H9 (cell line): ENCODE measurements at regions not wholly inside any gene's neighbourhood (a gene's known extent, or its start where the extent isn't known, plus 50 kb on each side); places are given as distances from the start of the nearest gene placed in this dataset.

Experiments used
- DNase-seq: peaks from one replicate; pipeline ENCODE4 v3.0.0-alpha.2; 2017
- H2AFZ ChIP-seq: one replicate; pipeline ENCODE4 v1.6.1; 2013; ENCODE audit warnings: mild to moderate bottlenecking, low read length, control low read depth, moderate library complexity
- H2AK5ac ChIP-seq: 2 replicates; pipeline ENCODE4 v1.6.1; 2013; ENCODE audit warnings: low read length, control low read depth, mixed read lengths; ENCODE audit not compliant: insufficient read length
- H2BK120ac ChIP-seq: one replicate; pipeline ENCODE4 v1.6.1; 2013; ENCODE audit warnings: low read depth, mild to moderate bottlenecking, low read length, control low read depth, inconsistent platforms; ENCODE audit not compliant: poor library complexity, severe bottlenecking
- H2BK12ac ChIP-seq: 2 replicates; pipeline ENCODE4 v1.6.1; 2013; ENCODE audit warnings: low read length, control low read depth, mixed read lengths, low read depth; ENCODE audit not compliant: insufficient read length
- H2BK15ac ChIP-seq: 2 replicates; pipeline ENCODE4 v1.6.1; 2013; ENCODE audit warnings: low read depth, low read length, control low read depth
- H2BK20ac ChIP-seq: one replicate; pipeline ENCODE4 v1.6.1; 2013; ENCODE audit warnings: low read depth, mild to moderate bottlenecking, low read length, control low read depth, inconsistent platforms; ENCODE audit not compliant: poor library complexity, severe bottlenecking
- H2BK5ac ChIP-seq: 2 replicates; pipeline ENCODE4 v1.6.1; 2013; ENCODE audit warnings: low read length, control low read depth, mixed read lengths; ENCODE audit not compliant: insufficient read length
- H3K14ac ChIP-seq: 2 replicates; pipeline ENCODE4 v1.6.1; 2013; ENCODE audit warnings: low read length, control low read depth; ENCODE audit not compliant: insufficient read depth
- H3K18ac ChIP-seq: 2 replicates; pipeline ENCODE4 v1.6.1; 2013; ENCODE audit warnings: low read depth, mild to moderate bottlenecking, mixed read lengths, low read length, control low read depth; ENCODE audit not compliant: insufficient read length
- H3K23ac ChIP-seq: 2 replicates; pipeline ENCODE4 v1.6.1; 2013; ENCODE audit warnings: low read length, control low read depth, mixed read lengths, low read depth; ENCODE audit not compliant: insufficient read length
- H3K23me2 ChIP-seq: 2 replicates; pipeline ENCODE4 v1.6.1; 2013; ENCODE audit warnings: low read depth, mild to moderate bottlenecking, mixed read lengths, low read length, control low read depth; ENCODE audit not compliant: insufficient read length, poor library complexity, severe bottlenecking
- H3K27ac ChIP-seq: 2 replicates; pipeline ENCODE4 v1.5.1; 2013; ENCODE audit warnings: low read length, control low read depth, mixed read lengths, low read depth; ENCODE audit not compliant: insufficient read length
- H3K27me3 ChIP-seq: 2 replicates; pipeline ENCODE4 v1.6.1; 2013; ENCODE audit warnings: low read length, control low read depth, inconsistent platforms; ENCODE audit not compliant: insufficient read depth
- H3K4ac ChIP-seq: 2 replicates; pipeline ENCODE4 v1.6.1; 2013; ENCODE audit warnings: low read depth, mild to moderate bottlenecking, control low read depth, inconsistent platforms, low read length, moderate library complexity
- H3K4me1 ChIP-seq: 2 replicates; pipeline ENCODE4 v1.6.1; 2013; ENCODE audit warnings: low read length, control low read depth, inconsistent platforms; ENCODE audit not compliant: insufficient read depth
- H3K4me2 ChIP-seq: 2 replicates; pipeline ENCODE4 v1.6.1; 2013; ENCODE audit warnings: low read length, control low read depth, mixed read lengths; ENCODE audit not compliant: insufficient read length, insufficient read depth
- H3K56ac ChIP-seq: 2 replicates; pipeline ENCODE4 v1.6.1; 2013; ENCODE audit warnings: low read depth, mild to moderate bottlenecking, mixed read lengths, low read length, control low read depth; ENCODE audit not compliant: insufficient read length
- H3K79me1 ChIP-seq: 2 replicates; pipeline ENCODE4 v1.6.1; 2013; ENCODE audit warnings: low read depth, mild to moderate bottlenecking, moderate library complexity, low read length, control low read depth, inconsistent platforms; ENCODE audit not compliant: insufficient read depth, poor library complexity, severe bottlenecking
- H3K79me2 ChIP-seq: 2 replicates; pipeline ENCODE4 v1.6.1; 2013; ENCODE audit warnings: low read length, control low read depth, inconsistent platforms; ENCODE audit not compliant: insufficient read depth
- H3K9ac ChIP-seq: 2 replicates; pipeline ENCODE4 v1.6.1; 2013; ENCODE audit warnings: low read length, control low read depth, mixed read lengths; ENCODE audit not compliant: insufficient read length; ENCODE audit errors: extremely low read depth
- H3K9me3 ChIP-seq: one replicate; pipeline ENCODE4 v1.6.1; 2013; ENCODE audit warnings: low read depth, low read length, inconsistent platforms; ENCODE audit not compliant: control insufficient read depth
- H3T11ph ChIP-seq: one replicate; pipeline ENCODE4 v1.6.1; 2013; ENCODE audit warnings: mild to moderate bottlenecking, low read length, control low read depth, inconsistent platforms
- H4K20me1 ChIP-seq: one replicate; pipeline ENCODE4 v1.6.1; 2013; ENCODE audit not compliant: control insufficient read depth, insufficient read length, insufficient read depth
- H4K5ac ChIP-seq: 2 replicates; pipeline ENCODE4 v1.6.1; 2013; ENCODE audit warnings: low read depth, mild to moderate bottlenecking, mixed read lengths, low read length, control low read depth; ENCODE audit not compliant: insufficient read length
- H4K8ac ChIP-seq: replicated peaks from 2 replicates; pipeline ENCODE4 v1.6.1; 2013; ENCODE audit warnings: low read length, control low read depth, mixed read lengths, low read depth; ENCODE audit not compliant: insufficient read length
- H4K91ac ChIP-seq: 2 replicates; pipeline ENCODE4 v1.6.1; 2013; ENCODE audit warnings: low read depth, mild to moderate bottlenecking, moderate library complexity, mixed read lengths, low read length, control low read depth; ENCODE audit not compliant: insufficient read length
- H3K27ac Mint-ChIP-seq, 3 experiments: 2 replicates in 2 of 3; 3 replicates in 1 of 3; pipeline ENCODE4 v1.8.0; 2020 to 2021; ENCODE audit warnings: mixed read lengths in 3 of 3, mild to moderate bottlenecking in 1 of 3, moderate library complexity in 1 of 3
- H3K27me3 Mint-ChIP-seq: 2 replicates; pipeline ENCODE4 v1.8.0; 2021; ENCODE audit warnings: low read depth, mild to moderate bottlenecking, moderate library complexity, mixed read lengths
- H3K36me3 Mint-ChIP-seq, 3 experiments: 2 replicates in 2 of 3; 3 replicates in 1 of 3; pipeline ENCODE4 v1.8.0; 2020 to 2021; ENCODE audit warnings: low read depth in 3 of 3, mixed read lengths in 3 of 3; ENCODE audit not compliant: insufficient read depth in 1 of 3
- H3K4me1 Mint-ChIP-seq, 2 experiments: 2 replicates each; pipeline ENCODE4 v1.8.0; 2020; ENCODE audit warnings: mixed read lengths in 2 of 2
- H3K4me3 Mint-ChIP-seq, 2 experiments: 2 replicates in 1 of 2; 3 replicates in 1 of 2; pipeline ENCODE4 v1.8.0; 2020 to 2021; ENCODE audit warnings: mild to moderate bottlenecking in 2 of 2, mixed read lengths in 2 of 2, moderate library complexity in 1 of 2
- H3K9me3 Mint-ChIP-seq, 2 experiments: 2 replicates in 1 of 2; 3 replicates in 1 of 2; pipeline ENCODE4 v1.8.0; 2020; ENCODE audit warnings: mild to moderate bottlenecking in 2 of 2, mixed read lengths in 2 of 2, moderate library complexity in 1 of 2
- WGBS: extraction: QIAGEN DNeasy Blood & Tissue Kit; methylation state at CpG from one replicate; pipeline ENCODE4 v1.1.7; 2013; ENCODE audit warnings: missing lambda C conversion rate, low lambda C conversion rate, mixed read lengths; ENCODE audit not compliant: insufficient read length; ENCODE audit errors: extremely low coverage; 5-methylcytosine and 5-hydroxymethylcytosine counted together
- TF ChIP-seq, protein P1 (sequence below): fragments of 200-600 bp; sonication (generic); conservative IDR thresholded peaks from 3 replicates; pipeline ENCODE4 v1.8.0; 2021; ENCODE audit warnings: antibody characterized with exemption, mild to moderate bottlenecking

DNA sequence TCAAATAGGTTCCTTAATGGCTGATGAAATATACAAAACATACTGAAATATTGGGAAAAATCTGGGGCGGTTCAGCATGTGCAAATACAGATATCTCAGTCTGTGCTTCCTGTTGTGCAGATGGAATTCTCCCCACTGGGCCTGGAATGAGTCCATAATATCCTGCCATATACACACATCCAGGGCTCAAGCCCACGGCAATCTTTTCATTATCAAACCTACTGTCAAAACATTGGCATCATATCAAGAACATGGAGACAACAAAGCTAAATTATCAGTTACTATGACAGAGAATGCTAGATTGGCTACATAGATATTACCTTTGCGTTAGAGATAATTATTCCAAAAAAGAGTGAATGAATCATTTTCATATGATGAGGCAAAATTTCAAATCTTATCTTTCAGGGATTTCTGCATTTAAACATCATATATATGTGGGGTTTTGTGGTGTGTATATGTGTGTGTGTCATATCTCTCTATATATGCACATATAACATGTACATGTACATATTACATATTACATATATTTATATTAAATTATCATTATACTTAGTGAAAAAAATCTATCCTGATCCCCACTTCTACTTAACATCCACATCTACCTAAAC lies 713.3 kb downstream of the GBE1 start:
- Histone ChIP-seq H2BK15ac (no peak overlapping the region), H3K9ac (no peak overlapping the region), H3K27me3 (no peaks in the 10 kb centered on the region), H2BK5ac (no peak overlapping the region), H3K18ac (no peak overlapping the region), H2BK12ac (no peak overlapping the region), H3K23me2 (no peaks in the 10 kb centered on the region), H3K9me3 (no peaks in the 10 kb centered on the region), H3K79me2 (no peaks in the 10 kb centered on the region), H3T11ph (no peak overlapping the region), H2BK20ac (no peak overlapping the region), H3K4me2 (no peak overlapping the region), H4K20me1 (no peaks in the 10 kb centered on the region), H3K23ac (no peak overlapping the region), H4K5ac (no peak overlapping the region), H4K8ac (no peak overlapping the region), H3K14ac (no peak overlapping the region), H3K27ac (no peak overlapping the region), H2AK5ac (no peak overlapping the region), H3K56ac (no peak overlapping the region), H2BK120ac (no peak overlapping the region), H3K4ac (no peak overlapping the region), H4K91ac (no peak overlapping the region), H3K4me1 (no peaks in the 10 kb centered on the region), H2AFZ (no peak overlapping the region), H3K79me1 (no peaks in the 10 kb centered on the region)
- no peak overlapping the region for H3K4me3 Mint-ChIP-seq
- TF ChIP-seq, protein P1, sequence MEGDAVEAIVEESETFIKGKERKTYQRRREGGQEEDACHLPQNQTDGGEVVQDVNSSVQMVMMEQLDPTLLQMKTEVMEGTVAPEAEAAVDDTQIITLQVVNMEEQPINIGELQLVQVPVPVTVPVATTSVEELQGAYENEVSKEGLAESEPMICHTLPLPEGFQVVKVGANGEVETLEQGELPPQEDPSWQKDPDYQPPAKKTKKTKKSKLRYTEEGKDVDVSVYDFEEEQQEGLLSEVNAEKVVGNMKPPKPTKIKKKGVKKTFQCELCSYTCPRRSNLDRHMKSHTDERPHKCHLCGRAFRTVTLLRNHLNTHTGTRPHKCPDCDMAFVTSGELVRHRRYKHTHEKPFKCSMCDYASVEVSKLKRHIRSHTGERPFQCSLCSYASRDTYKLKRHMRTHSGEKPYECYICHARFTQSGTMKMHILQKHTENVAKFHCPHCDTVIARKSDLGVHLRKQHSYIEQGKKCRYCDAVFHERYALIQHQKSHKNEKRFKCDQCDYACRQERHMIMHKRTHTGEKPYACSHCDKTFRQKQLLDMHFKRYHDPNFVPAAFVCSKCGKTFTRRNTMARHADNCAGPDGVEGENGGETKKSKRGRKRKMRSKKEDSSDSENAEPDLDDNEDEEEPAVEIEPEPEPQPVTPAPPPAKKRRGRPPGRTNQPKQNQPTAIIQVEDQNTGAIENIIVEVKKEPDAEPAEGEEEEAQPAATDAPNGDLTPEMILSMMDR = no peak
- H3K36me3 Mint-ChIP-seq = no peaks in the 10 kb centered on the region
- no peaks in the 10 kb centered on the region; a peak in 1 of 5 replicates for H3K9me3 Mint-ChIP-seq
- H3K27me3 Mint-ChIP-seq = no peaks in the 10 kb centered on the region
- DNase-seq = no peak
- H3K27ac Mint-ChIP-seq = no peak overlapping the region
- no peaks in the 10 kb centered on the region for H3K4me1 Mint-ChIP-seq
- no CpG with 5 or more reads among the region's 3 CpGs for WGBS
